RPMI8226 (cell line): ENCODE measurements at regions not wholly inside any gene's neighbourhood (a gene's known extent, or its start where the extent isn't known, plus 50 kb on each side); places are given as distances from the start of the nearest gene placed in this dataset.
"Not testable (repeated sequence)": the region's sequence is repeated elsewhere in the genome, so short reads cannot be mapped to it uniquely, and the experiment has no call there.

Source experiments
- DNase-seq: peaks from one replicate; pipeline ENCODE4 v3.0.0-alpha.2; 2015

- not testable (repeated sequence) for DNase-seq
Observed at GRCh38 chr4:3967204-3967603, 201.0 kb downstream of the ADRA2C start.

- DNase-seq, result not testable (repeated sequence)
Observed at GRCh38 chr4:3972626-3973025, 206.4 kb downstream of the ADRA2C start.

- DNase-seq, result not testable (repeated sequence)
Observed at GRCh38 chr4:3973581-3974200, 207.5 kb downstream of the ADRA2C start.

GRCh38 chr4:3983518-3984125, 217.4 kb downstream of the ADRA2C start:
- DNase-seq, result not testable (repeated sequence)

GRCh38 chr4:3984796-3985195, 218.6 kb downstream of the ADRA2C start:
- not testable (repeated sequence) for DNase-seq

GRCh38 chr4:3986412-3986811, 220.2 kb downstream of the ADRA2C start:
- DNase-seq, result not testable (repeated sequence)

- DNase-seq, result not testable (repeated sequence)
Observed at GRCh38 chr4:3997386-3997785, 229.3 kb downstream of the OTOP1 start.

GRCh38 chr4:4004036-4004435, 222.7 kb downstream of the OTOP1 start:
- not testable (repeated sequence) for DNase-seq

- not testable (repeated sequence) for DNase-seq
Observed at GRCh38 chr4:4004702-4005101, 222.0 kb downstream of the OTOP1 start.

GRCh38 chr4:4006356-4006755, 220.4 kb downstream of the OTOP1 start:
- DNase-seq, result not testable (repeated sequence)

GRCh38 chr4:4019071-4019470, 207.7 kb downstream of the OTOP1 start:
- DNase-seq, result peak; percentile 9

- DNase-seq, result not testable (repeated sequence)
Observed at GRCh38 chr4:4021161-4021560, 205.6 kb downstream of the OTOP1 start.

- not testable (repeated sequence) for DNase-seq
Observed at GRCh38 chr4:4026708-4027107, 200.0 kb downstream of the OTOP1 start.

GRCh38 chr4:4028752-4029151, 198.0 kb downstream of the OTOP1 start:
- peak; percentile 31 for DNase-seq

GRCh38 chr4:4030509-4030908, 196.2 kb downstream of the OTOP1 start:
- DNase-seq, result not testable (repeated sequence)

- DNase-seq, result not testable (repeated sequence)
Observed at GRCh38 chr4:4031446-4032135, 195.1 kb downstream of the OTOP1 start.

GRCh38 chr4:4032364-4032763, 194.4 kb downstream of the OTOP1 start:
- DNase-seq, result peak; percentile 42

GRCh38 chr4:4032801-4033605, 193.7 kb downstream of the OTOP1 start:
- DNase-seq, result peak; percentile 64

GRCh38 chr4:4037399-4038138, 189.2 kb downstream of the OTOP1 start:
- not testable (repeated sequence) for DNase-seq

GRCh38 chr4:4045823-4046222, 180.9 kb downstream of the OTOP1 start:
- DNase-seq, result not testable (repeated sequence)

GRCh38 chr4:4046686-4047085, 180.0 kb downstream of the OTOP1 start:
- DNase-seq, result not testable (repeated sequence)

GRCh38 chr4:4047202-4047601, 179.5 kb downstream of the OTOP1 start:
- not testable (repeated sequence) for DNase-seq
